ENCODE measurements at regions not wholly inside any gene's neighbourhood (a gene's known extent, or its start where the extent isn't known, plus 50 kb on each side); places are given as distances from the start of the nearest gene placed in this dataset.

DNA sequence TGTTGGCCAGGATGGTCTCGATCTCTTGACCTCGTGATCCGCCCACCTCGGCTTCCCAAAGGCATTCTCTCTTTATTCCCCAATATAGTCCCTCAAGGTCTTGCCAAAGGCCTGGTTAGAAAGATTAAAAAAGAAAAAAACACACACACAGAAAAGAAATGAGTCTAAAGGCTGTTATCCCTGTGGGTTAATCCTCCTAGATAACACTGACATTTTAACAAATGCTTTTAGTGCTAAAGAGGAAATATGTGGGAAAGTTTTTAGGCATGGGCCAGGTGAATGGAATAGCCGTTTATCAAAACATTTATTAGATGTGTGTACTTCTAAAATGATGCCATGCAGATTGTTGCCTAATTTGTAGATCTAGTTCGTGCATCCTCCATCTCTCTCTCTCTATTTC lies 261.6 kb upstream of the FN1 start:
- TF ChIP-seq, protein P1, sequence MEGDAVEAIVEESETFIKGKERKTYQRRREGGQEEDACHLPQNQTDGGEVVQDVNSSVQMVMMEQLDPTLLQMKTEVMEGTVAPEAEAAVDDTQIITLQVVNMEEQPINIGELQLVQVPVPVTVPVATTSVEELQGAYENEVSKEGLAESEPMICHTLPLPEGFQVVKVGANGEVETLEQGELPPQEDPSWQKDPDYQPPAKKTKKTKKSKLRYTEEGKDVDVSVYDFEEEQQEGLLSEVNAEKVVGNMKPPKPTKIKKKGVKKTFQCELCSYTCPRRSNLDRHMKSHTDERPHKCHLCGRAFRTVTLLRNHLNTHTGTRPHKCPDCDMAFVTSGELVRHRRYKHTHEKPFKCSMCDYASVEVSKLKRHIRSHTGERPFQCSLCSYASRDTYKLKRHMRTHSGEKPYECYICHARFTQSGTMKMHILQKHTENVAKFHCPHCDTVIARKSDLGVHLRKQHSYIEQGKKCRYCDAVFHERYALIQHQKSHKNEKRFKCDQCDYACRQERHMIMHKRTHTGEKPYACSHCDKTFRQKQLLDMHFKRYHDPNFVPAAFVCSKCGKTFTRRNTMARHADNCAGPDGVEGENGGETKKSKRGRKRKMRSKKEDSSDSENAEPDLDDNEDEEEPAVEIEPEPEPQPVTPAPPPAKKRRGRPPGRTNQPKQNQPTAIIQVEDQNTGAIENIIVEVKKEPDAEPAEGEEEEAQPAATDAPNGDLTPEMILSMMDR (IDR thresholded peaks at IDR 0.05; ENCODE audit: low read depth, low read length), result no peak
- H3K4me3 ChIP-seq (ENCODE audit: low read depth, low read length), result no peak overlapping the region

DNA sequence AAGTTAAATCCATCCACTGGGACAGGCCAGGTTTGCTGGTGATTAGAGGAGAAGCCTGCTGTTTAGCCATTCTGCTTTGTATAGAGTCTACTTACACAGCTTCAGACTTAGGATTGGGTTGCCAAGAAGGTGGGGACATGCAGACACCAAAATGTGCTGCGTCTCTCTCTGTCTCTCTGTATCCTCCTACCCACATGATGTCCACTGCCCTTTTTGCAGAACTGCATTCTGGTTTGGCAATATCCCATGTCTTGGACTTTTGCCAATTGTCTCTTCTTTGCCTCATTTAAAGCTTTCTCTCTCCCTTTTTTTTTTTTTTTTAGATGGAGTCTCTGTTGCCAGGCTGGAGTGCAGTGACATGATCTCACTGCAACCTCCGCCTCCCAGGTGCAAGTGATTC lies 261.1 kb upstream of the FN1 start:
- no peak overlapping the region for H3K4me3 ChIP-seq (ENCODE audit: low read depth, low read length)
- TF ChIP-seq, protein P1 (IDR thresholded peaks at IDR 0.05; ENCODE audit: low read depth, low read length), result no peak

DNA sequence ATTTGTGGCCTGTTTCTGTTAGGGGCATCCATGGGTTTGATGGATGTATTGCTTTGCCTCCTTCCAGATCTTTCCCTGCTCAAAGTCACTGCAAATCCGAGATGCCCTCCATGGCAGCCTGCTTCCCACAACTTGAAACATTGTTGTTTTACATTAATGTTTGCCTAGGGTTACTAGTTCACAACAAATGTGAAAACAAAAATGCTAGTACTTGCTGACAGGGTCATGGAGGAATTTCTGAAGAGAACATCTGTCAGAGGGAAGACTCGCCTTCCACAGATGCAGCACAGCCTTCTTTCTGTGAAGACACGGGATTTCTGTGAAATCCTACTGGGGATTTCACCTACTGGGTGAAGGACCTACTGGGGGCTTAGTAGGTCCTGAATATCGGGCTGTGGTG lies 260.0 kb upstream of the FN1 start:
- TF ChIP-seq, protein P1 (IDR thresholded peaks at IDR 0.05; ENCODE audit: low read depth, low read length), result no peak
- no peak overlapping the region for H3K4me3 ChIP-seq (ENCODE audit: low read depth, low read length)

DNA sequence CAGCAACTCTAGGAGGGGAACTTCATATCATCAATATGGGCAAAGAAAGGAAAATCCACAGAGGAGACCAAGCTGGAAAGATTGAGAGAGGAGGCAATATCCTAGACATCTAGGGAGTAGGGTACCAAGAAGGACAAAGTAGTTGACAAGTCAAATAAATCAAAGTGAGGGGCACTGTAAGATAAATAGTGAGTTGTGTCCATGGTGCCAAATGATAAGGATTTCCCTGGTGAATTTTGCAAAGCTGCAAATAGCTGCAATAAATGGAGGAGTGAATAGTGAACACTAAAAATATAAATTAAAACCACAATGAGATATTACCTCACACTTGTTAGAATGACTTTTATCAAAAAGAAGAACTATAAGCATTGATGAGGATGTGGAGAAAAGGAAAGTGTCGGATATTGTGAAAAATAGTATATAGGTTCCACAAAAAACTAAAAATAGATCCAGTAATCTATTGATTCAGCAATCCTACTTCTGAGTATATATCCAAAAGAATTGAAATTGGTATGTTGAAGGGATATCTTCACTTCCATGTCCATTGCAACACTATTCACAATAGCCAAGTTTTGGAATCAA lies 258.2 kb upstream of the FN1 start:
- TF ChIP-seq, protein P1 (IDR thresholded peaks at IDR 0.05; ENCODE audit: low read depth, low read length), result no peak
- no peak overlapping the region for H3K4me3 ChIP-seq (ENCODE audit: low read depth, low read length)

DNA sequence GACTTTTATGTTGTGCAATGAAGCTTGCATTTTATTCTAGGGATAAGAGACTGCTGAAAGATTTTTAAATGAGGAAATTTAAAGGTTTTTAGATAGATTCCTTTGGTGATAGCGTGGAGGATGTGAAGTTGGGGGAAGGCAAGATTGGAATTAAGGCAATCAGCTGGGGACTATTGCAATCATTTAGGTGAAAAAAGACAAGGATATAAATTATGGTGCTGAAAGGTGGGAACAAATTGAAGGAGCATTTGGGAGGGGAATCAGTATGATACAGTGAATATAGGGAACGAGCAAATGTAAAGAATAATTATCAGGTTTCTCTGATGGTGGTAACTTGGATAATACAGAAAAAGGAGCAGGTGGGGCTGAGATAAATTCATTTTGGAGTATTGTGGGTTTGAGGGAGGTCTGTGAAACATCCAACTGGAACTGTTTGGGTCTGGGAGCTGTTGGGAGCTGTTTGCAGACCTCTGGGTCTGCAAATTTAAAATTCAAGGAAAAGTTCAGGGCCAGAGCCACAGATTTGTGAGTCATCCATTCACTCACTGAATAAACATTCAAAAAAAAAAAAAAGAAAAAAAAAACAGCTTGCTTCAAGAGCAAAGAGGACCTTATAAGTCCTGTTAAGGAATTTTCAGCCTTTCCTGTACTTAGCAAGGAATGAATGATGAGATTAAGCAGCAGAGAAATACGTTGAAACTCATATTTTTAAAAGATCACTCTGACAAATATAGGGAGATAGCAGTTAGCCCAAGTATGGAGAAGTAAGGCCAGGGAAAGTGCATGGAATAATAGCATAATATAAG lies 257.5 kb upstream of the FN1 start:
- TF ChIP-seq, protein P1 (IDR thresholded peaks at IDR 0.05; ENCODE audit: low read depth, low read length), result no peak
- H3K4me3 ChIP-seq (ENCODE audit: low read depth, low read length), result no peak overlapping the region

DNA sequence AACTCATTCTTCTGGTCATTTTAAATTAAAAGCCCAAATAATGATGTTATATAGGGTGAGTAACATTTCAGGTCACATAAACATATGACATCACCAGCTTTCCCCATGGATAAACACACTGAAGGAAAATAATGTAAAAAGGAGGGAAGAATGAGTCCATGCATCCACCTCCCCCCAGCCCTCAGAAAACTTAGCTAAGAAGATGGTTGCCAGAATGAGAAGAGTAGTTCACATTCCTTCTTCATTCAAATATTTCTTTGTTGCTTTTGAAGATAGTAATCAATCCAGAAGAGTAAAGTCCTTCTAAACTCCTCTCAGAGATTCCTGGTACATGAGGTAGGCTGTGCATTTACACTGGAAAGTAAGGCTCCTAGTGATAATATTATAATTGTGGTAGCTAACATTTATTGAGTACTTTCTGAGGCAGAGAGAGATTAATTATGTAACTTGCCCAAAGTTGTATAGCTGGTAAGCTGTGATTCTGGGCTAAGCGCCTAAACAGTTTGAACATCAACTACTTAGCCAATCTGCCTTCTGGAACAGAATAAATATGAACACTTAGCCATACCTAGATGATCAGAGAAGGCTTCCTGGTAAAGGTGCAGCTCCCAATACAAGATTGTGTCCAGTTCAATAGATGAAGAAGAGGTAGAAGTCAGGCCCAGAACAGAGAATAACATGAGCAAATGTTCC lies 256.7 kb upstream of the FN1 start:
- H3K4me3 ChIP-seq (ENCODE audit: low read depth, low read length), result no peak overlapping the region
- TF ChIP-seq, protein P1 (IDR thresholded peaks at IDR 0.05; ENCODE audit: low read depth, low read length), result no peak

DNA sequence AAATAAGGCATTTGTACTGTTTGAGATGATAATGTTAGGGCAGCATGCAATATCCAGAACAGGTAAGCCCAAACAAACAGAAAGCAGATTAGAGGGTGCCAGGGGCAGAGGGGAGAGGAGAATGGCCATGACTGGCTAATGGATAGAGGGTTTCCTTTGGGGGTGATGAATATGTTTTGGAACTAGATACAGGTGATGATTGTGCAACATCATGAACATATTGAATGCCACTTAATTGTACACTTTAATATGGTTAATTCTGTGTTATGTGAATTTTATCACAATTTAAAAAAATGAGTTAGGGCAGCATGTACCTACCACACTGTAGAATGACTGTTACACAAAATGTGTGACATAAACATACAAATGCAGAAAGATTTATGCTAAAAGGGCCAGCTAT lies 255.5 kb upstream of the FN1 start:
- TF ChIP-seq, protein P1 (IDR thresholded peaks at IDR 0.05; ENCODE audit: low read depth, low read length), result no peak

More for the DNA sequence above, 255.5 kb upstream of the FN1 start:
- H3K4me3 ChIP-seq (ENCODE audit: low read depth, low read length), result no peak overlapping the region

Measured in WI38 (cell line).